NCI-H146 (cell line): ENCODE measurements at regions not wholly inside any gene's neighbourhood (a gene's known extent, or its start where the extent isn't known, plus 50 kb on each side); places are given as distances from the start of the nearest gene placed in this dataset.
"Not testable (repeated sequence)": the region's sequence is repeated elsewhere in the genome, so short reads cannot be mapped to it uniquely, and the experiment has no call there.

Experiments used
- DNase-seq: peaks from one replicate; lab custom pipeline; 2025; lab: John Stamatoyannopoulos, UW

DNA sequence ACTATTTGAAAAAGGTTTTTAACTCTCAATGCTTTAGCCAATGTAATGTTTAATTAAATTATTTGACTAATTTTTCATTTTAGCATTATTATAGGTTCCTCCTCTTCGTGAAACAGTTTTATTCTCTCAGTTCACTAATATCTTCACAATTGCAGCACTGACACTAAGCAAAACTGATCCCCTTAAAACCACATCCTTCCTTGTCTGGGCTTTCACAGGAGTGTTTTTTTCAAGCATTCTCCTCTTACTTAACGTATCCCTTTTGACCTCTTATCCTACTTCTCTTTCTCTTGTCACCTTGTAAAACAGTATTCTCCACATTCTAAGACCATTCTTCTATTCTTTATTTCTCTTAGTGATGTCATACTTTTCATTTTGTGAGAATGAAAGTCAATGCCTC, 112.8 kb downstream of the DSC3 start:
- no peak for DNase-seq

- no peak for DNase-seq
Measured at GRCh38 chr18:30929065-30929464, 113.5 kb downstream of the DSC3 start.

DNA sequence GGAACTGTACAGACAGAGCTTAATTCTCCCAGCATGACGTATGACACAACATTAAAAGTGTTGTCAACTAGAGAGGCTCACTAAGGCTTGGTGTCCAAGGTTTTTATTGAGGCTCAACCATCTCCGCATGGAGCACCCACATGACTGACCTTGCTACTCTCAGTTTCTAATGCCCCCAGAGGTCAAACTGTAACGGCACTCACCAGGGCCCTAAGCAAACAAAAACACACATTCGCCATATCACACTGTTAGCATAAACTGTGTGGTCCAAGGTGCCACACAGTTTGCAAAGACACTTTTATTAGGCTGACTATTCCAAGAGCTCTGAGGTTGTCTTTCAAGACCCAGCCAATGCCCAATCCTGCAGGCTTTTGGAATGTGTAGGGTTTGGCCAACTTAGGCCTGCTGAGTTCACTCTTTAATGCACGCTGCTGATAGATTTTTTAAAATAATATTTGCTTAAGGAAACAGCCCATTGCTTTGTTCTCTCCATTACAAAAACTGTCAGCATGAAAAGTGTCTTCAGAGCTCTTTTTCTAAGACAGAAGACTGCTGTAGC, 114.9 kb downstream of the DSC3 start:
- no peak for DNase-seq

GRCh38 chr18:30927042-30927441, 115.5 kb downstream of the DSC3 start:
- no peak for DNase-seq

GRCh38 chr18:30925795-30926194, 116.7 kb downstream of the DSC3 start:
- no peak for DNase-seq

- DNase-seq = no peak
Measured at GRCh38 chr18:30920757-30921156, 121.8 kb downstream of the DSC3 start.

GRCh38 chr18:30920351-30920750, 122.2 kb downstream of the DSC3 start:
- no peak for DNase-seq

DNA sequence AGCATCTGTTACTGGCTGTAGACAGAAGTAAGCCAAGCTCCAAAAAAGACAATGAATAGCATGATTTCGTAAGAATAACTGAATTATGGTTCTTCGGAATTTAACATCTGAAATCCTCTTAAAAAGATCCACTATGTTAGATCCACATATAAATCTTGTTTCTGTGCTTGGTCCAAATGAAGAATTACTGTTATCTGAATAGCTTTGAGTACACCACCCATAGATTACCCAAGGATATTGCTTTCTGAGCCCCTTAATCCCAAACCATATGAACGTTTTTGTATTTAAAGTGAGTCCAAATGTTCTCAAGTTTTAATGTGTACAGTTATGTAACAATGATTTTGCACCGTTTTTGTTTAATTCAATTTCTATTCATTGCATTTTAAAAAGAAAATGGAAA, 124.9 kb downstream of the DSC3 start:
- no peak for DNase-seq

GRCh38 chr18:30915336-30915988, 127.1 kb downstream of the DSC3 start:
- DNase-seq = no peak

DNA sequence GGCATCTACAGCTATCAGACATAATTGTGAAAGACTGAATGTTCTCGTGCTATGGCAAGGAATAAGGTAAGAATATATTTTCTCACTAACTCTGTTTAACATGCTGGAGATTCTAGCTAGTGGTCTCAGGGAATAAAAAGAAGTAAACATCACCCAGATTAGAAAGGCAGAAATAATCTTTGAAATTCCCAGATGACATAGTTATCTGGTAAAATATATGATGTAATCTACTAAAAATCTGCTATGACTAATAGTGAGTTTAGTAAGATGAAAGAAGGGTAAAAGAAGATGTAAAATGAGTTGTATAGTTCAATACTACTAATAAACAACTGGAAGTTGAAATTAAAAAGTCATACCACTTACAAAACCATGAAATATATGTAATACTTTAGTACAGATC, 134.2 kb downstream of the DSC3 start:
- no peak for DNase-seq

GRCh38 chr18:30903566-30903965, 139.0 kb downstream of the DSC3 start:
- no peak for DNase-seq

GRCh38 chr18:30889519-30890301, 152.8 kb downstream of the DSC3 start:
- DNase-seq = no peak

GRCh38 chr18:30888344-30888743, 154.2 kb downstream of the DSC3 start:
- no peak for DNase-seq

- no peak for DNase-seq
Measured at GRCh38 chr18:30886998-30887397, 155.5 kb downstream of the DSC3 start.

- no peak for DNase-seq
Measured at GRCh38 chr18:30870466-30870865, 172.1 kb downstream of the DSC3 start.

DNA sequence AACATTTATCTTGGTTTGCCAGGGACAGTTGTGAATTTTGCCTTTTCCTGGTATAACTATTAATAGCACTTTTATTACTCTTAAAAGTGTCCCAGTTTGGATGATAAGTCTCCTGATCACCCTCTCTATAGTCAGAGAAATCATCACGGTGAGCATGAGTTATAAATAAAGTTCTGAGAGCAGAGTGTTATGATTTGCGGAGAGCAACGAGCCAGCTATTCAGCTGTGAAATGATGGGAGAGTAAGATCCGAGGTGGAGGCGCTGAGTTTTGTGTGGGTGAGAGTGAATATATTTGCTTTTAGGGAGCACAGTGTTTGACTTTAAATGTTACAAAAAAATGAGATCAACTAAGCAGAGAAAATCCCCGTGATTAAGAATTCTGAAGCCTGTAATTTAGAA, 179.6 kb downstream of the DSC3 start:
- no peak for DNase-seq

- DNase-seq = no peak
Measured at GRCh38 chr18:30860741-30861140, 181.8 kb downstream of the DSC3 start.

DNA sequence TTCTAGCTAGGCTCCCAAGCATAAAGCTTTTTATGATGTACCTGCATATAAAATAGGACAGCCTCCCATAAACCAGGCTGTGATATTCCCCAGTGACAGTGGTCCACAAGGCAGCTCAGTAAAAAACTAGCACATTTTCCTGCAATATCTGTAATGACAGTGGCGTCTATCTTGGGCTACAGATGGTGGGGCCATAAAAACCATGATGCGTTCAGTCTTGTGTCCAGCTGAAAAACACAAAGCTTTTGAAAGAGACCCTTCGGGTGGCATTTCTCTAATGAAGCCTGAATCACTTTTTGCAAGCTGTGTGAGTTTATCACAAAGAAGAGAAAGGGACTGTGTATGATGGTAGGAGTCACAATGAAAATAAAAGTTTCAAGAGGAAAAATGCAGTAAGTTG, 183.5 kb downstream of the DSC3 start:
- no peak for DNase-seq

DNA sequence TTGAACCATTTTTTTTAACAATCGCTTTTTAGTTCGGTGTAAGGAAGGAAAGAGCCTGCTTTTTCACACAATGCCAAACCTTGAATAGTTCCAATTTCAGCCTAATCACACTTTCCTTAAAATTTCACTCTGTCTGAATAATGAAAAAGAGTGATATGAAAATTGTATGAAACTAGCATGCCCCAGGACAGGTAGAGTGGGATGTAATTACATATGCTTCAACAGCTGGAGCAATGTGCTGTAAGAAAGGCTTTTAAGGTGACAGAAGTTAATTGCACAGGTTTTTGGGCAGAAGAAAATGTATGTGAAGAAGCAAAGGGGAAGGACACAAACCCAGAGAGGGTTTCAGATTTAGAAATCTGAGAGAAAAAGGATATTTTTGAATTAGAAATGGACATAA, 184.0 kb downstream of the DSC3 start:
- DNase-seq = no peak

DNA sequence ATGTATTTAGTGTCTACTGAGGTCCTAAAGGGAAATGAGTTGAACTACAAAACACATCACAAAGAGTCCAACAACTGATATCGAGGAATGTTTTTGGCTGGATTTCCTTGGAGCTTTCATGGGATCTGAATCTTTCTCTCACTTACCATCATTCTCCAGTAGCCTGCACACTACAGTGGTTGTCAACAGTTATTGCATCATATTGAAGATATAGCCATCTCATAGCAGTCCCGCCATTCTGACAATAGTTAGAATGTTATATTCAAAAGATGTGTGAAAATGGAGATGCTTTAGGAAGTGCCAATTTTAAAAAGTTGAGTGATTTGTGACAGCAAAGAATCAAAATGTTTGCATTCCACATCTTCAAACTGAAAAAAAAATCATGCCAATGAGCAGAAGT, 186.8 kb downstream of the DSC3 start:
- DNase-seq = no peak

- DNase-seq = no peak
Measured at GRCh38 chr18:30852980-30853379, 189.6 kb downstream of the DSC3 start.

GRCh38 chr18:30852541-30852940, 190.0 kb downstream of the DSC3 start:
- DNase-seq = no peak

DNA sequence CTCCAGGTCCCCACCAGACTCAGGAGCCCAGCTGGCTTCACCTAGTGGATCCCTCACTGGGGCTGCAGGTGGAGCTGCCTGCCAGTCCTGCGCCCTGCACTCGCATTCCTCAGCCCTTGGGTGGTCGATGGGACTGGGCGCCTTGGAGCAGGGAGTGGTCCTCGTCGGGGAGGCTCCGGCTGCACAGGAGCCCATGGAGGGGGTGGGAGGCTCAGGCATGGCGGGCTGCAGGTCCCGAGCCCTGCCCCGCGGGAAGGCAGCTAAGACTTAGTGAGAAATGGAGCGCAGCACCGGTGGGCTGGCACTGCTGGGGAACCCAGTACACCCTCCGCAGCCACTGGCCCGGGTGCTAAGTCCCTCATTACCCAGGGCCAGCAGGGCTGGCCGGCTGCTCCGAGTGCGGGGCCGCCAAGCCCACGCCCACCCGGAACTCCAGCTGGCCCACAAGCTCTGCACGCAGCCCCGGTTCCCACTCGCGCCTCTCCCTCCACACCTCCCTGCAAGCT, 203.4 kb downstream of the DSC3 start:
- not testable (repeated sequence) for DNase-seq
